NB4 (cell line): ENCODE measurements at regions not wholly inside any gene's neighbourhood (a gene's known extent, or its start where the extent isn't known, plus 50 kb on each side); places are given as distances from the start of the nearest gene placed in this dataset.

ENCODE experiments used
- DNase-seq: peaks from one replicate; pipeline ENCODE4 v3.0.0; 2010; ENCODE audit warnings: low read depth
- H3K4me3 ChIP-seq: one replicate; pipeline ENCODE4 v1.5.1; 2011; ENCODE audit warnings: mild to moderate bottlenecking, low read depth, low read length, moderate library complexity
- CTCF ChIP-seq: IDR thresholded peaks from one replicate; pipeline ENCODE4 v1.5.1; 2012; ENCODE audit warnings: low read depth, low read length
- MAX ChIP-seq: IDR thresholded peaks from 2 replicates; pipeline ENCODE4 v1.6.1; 2011; ENCODE audit warnings: low read depth, low read length
- MYC ChIP-seq: IDR thresholded peaks from 2 replicates; pipeline ENCODE4 v1.6.1; 2011; ENCODE audit warnings: low read depth, low read length
- POLR2A ChIP-seq: IDR thresholded peaks from 2 replicates; pipeline ENCODE4 v1.6.1; 2011; ENCODE audit warnings: mild to moderate bottlenecking; ENCODE audit not compliant: insufficient read length; ENCODE audit errors: extremely low read depth

GRCh38 chr3:99246010-99246654, 344.6 kb upstream of the DCBLD2 start:
- TF ChIP-seq POLR2A (no peak), MYC (no peak), MAX (no peak), CTCF (no peak)
- no peak overlapping the region for H3K4me3 ChIP-seq
- no peak for DNase-seq

GRCh38 chr3:99242271-99242670, 340.8 kb upstream of the DCBLD2 start:
- TF ChIP-seq MAX: no peak
- TF ChIP-seq POLR2A: no peak
- TF ChIP-seq CTCF: no peak
- no peak for TF ChIP-seq MYC
- no peak overlapping the region for H3K4me3 ChIP-seq
- DNase-seq: no peak

DNA sequence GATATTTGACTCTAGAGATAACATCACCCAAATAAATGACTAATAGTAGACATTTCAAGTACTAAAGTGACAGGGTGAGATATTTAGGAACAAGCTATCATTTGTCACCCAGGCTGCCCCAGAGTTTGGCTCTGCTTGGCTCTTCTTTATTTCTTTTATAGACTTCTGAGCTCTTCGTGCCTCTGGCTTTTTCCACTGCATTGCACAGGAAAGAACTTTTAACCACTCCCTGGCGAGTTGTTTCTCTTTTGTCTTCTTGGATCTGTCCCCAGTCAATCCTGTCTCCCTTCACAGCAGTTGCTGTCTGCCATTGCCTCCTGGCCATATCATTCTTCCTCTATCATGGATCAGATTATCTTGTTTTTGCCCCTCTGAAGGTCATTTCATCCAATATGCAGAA, 339.2 kb upstream of the DCBLD2 start:
- DNase-seq: no peak
- TF ChIP-seq CTCF: no peak
- no peak for TF ChIP-seq MAX
- no peak for TF ChIP-seq POLR2A
- TF ChIP-seq MYC: no peak
- no peak overlapping the region for H3K4me3 ChIP-seq

DNA sequence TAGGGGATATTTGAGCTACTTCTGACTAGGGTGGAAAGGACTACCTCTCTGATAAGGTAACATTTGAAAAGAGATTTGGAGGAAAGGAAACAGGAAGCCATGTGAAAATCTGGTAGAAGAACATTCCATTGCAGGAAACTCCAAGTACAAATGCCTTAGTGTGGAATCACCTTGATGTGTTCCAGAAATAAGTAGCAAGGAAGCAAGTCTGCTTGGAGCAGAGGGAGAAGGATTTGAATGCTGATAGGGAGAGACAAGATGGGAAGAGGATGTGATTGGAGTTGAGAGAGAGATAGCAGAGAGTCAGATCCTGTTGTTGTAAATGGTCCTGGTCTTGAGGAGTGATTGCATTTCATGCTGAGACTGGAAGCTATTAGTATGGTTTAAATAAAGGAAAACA, 335.1 kb upstream of the DCBLD2 start:
- TF ChIP-seq MYC (no peak), POLR2A (no peak), MAX (no peak), CTCF (no peak)
- H3K4me3 ChIP-seq: no peak overlapping the region
- DNase-seq: no peak

- DNase-seq: no peak
- TF ChIP-seq CTCF (no peak), POLR2A (no peak), MYC (no peak), MAX (no peak)
- no peak overlapping the region for H3K4me3 ChIP-seq
These were observed 331.2 kb upstream of the DCBLD2 start for GRCh38 chr3:99232696-99233095.

DNA sequence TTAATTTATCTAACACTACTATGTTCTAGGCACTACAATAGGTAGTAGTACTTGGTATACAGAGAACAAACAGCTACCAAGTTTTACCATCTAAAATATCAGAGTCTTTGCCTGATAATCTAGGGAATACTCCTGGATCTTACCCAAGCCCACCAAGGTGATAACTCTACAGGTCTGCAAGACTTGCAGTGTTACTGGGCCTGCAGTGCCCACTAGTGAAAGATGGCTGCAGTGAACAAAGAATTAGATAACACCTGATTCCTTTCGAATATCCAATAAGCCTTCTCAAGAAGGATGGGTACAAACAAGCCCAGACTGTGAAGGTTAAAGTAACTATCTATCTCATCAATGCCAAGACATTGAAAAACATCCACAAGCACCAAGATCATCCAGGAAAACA, 317.0 kb upstream of the DCBLD2 start:
- TF ChIP-seq POLR2A (no peak), MAX (no peak), MYC (no peak), CTCF (no peak)
- H3K4me3 ChIP-seq: no peak overlapping the region
- DNase-seq: no peak
